Neutrophil (primary cell): ENCODE measurements at regions not wholly inside any gene's neighbourhood (a gene's known extent, or its start where the extent isn't known, plus 50 kb on each side); places are given as distances from the start of the nearest gene placed in this dataset.

Experiments
- H3K27ac ChIP-seq: fragments of 200-600 bp; sonication (generic); 2 replicates; pipeline ENCODE4 v1.5.1; 2016; ENCODE audit warnings: mild to moderate bottlenecking, moderate library complexity
- H3K27me3 ChIP-seq: fragments of 200-600 bp; sonication (generic); 2 replicates; pipeline ENCODE4 v1.6.0; 2016; ENCODE audit warnings: mild to moderate bottlenecking
- H3K36me3 ChIP-seq: fragments of 200-600 bp; sonication (generic); 2 replicates; pipeline ENCODE4 v1.5.1; 2017
- H3K4me1 ChIP-seq, 2 experiments: fragments of 200-600 bp in 1 of 2; sonication (generic) in 1 of 2; 1 replicate in 1 of 2; 2 replicates in 1 of 2; pipeline versions ENCODE4 v1.5.1 to v1.6.1; 2013 to 2016; ENCODE audit warnings: low read depth in 1 of 2, low read length in 1 of 2, mild to moderate bottlenecking in 1 of 2, moderate library complexity in 1 of 2; ENCODE audit not compliant: control insufficient read depth in 1 of 2, insufficient read depth in 1 of 2
- H3K4me3 ChIP-seq, 2 experiments: fragments of 200-600 bp in 1 of 2; sonication (generic) in 1 of 2; 1 replicate in 1 of 2; 2 replicates in 1 of 2; pipeline ENCODE4 v1.5.1; 2013 to 2016; ENCODE audit warnings: low read depth in 1 of 2, low read length in 1 of 2, mild to moderate bottlenecking in 1 of 2, moderate library complexity in 1 of 2
- H3K9me3 ChIP-seq: fragments of 200-600 bp; sonication (generic); 2 replicates; pipeline ENCODE4 v1.5.1; 2016
- TF ChIP-seq, protein P1 (sequence below): fragments of 200-600 bp; sonication (generic); IDR thresholded peaks from 2 replicates; pipeline ENCODE4 v1.5.1; 2016; ENCODE audit warnings: antibody characterized with exemption

DNA sequence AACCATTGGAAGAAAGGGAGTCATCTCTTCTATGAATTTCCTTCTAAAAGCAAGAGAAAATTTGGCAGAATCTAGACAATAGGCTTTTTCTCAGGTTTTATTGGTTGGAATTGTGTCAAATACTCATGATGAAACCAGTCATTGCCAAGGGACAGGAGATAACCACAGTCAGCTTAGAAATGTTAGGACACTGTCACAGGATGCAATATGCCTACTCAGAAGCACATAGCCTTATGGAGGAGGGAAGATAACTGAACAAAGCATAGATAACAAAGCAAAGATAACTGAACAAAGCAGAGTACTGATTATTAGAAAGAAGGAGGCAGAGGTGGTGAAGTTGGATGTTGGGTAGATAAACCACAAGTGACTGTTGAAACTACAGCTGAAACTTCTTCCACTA, 303.5 kb upstream of the PDGFD start:
- no peak overlapping the region for H3K27ac ChIP-seq
- TF ChIP-seq, protein P1, sequence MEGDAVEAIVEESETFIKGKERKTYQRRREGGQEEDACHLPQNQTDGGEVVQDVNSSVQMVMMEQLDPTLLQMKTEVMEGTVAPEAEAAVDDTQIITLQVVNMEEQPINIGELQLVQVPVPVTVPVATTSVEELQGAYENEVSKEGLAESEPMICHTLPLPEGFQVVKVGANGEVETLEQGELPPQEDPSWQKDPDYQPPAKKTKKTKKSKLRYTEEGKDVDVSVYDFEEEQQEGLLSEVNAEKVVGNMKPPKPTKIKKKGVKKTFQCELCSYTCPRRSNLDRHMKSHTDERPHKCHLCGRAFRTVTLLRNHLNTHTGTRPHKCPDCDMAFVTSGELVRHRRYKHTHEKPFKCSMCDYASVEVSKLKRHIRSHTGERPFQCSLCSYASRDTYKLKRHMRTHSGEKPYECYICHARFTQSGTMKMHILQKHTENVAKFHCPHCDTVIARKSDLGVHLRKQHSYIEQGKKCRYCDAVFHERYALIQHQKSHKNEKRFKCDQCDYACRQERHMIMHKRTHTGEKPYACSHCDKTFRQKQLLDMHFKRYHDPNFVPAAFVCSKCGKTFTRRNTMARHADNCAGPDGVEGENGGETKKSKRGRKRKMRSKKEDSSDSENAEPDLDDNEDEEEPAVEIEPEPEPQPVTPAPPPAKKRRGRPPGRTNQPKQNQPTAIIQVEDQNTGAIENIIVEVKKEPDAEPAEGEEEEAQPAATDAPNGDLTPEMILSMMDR: no peak
- no peaks in the 10 kb centered on the region for H3K27me3 ChIP-seq
- no peaks in the 10 kb centered on the region for H3K36me3 ChIP-seq
- no peak overlapping the region for H3K4me3 ChIP-seq
- H3K4me1 ChIP-seq: no peaks in the 10 kb centered on the region
- H3K9me3 ChIP-seq: no peaks in the 10 kb centered on the region

DNA sequence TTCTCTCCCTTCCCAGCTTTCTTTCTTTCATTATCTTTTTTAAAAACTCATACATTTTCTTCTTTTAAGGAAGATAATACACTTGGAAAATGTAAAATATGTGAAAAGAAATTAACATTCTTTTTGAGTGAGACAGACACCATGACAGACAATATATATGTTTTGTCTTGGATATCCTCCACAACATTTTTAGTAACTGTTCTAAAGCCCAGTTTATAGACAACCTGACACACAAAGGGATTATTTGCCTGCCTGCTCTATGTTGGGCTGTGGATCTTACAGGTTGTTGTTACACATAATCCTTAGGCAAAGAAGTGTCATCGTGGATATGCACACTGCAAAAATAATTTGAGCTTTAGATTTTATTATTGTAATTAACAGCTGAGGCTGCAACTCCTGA, 301.4 kb upstream of the PDGFD start:
- no peaks in the 10 kb centered on the region for H3K9me3 ChIP-seq
- TF ChIP-seq, protein P1: no peak
- H3K27me3 ChIP-seq: no peaks in the 10 kb centered on the region

DNA sequence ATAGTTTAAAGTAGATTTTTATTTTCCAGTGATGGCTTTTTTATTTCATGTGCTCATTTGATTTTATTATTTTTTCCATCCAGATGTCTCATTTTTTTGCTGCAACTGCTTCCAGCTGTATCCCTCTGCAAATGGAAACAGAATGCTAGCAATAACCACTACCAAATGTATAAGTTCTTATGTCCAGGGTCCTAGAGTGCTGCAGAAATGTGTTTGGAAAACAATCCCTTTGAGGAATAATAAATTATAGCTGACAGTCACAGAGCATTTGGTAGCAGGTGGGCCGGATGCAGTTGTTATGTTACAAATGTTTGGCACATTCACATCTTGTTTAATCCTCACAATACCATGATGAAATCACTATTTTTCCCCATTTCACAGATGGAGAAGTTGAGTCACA, 300.7 kb upstream of the PDGFD start:
- TF ChIP-seq, protein P1: no peak
- Histone ChIP-seq H3K9me3 (no peaks in the 10 kb centered on the region), H3K36me3 (no peaks in the 10 kb centered on the region), H3K4me1 (no peaks in the 10 kb centered on the region), H3K4me3 (no peak overlapping the region), H3K27me3 (no peaks in the 10 kb centered on the region), H3K27ac (no peak overlapping the region)

More for the DNA sequence above, 301.4 kb upstream of the PDGFD start:
- H3K4me3 ChIP-seq: no peak overlapping the region
- no peaks in the 10 kb centered on the region for H3K4me1 ChIP-seq
- no peak overlapping the region for H3K27ac ChIP-seq
- H3K36me3 ChIP-seq: no peaks in the 10 kb centered on the region

DNA sequence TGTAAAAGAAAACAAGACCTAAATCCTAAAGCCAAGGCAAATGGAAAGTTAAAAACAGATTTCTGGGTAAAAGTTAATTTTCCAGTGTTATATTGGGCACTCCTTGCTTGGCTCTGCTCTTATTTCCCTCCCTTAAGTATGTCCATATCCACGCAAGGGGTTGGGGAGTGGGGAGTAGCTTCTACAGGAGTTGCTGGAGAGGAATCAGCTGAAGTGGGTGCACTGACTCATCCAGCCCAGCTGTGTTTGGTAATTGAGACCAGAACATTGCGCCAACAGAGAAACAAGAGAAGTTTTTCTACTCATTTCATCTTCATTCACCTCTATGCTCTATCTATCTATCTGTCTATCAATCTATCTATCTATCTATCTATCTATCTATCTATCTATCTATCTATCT, 298.4 kb upstream of the PDGFD start:
- Histone ChIP-seq H3K36me3 (no peaks in the 10 kb centered on the region), H3K27ac (no peak overlapping the region), H3K4me1 (no peaks in the 10 kb centered on the region), H3K27me3 (no peaks in the 10 kb centered on the region), H3K4me3 (no peak overlapping the region), H3K9me3 (no peaks in the 10 kb centered on the region)
- TF ChIP-seq, protein P1: no peak

DNA sequence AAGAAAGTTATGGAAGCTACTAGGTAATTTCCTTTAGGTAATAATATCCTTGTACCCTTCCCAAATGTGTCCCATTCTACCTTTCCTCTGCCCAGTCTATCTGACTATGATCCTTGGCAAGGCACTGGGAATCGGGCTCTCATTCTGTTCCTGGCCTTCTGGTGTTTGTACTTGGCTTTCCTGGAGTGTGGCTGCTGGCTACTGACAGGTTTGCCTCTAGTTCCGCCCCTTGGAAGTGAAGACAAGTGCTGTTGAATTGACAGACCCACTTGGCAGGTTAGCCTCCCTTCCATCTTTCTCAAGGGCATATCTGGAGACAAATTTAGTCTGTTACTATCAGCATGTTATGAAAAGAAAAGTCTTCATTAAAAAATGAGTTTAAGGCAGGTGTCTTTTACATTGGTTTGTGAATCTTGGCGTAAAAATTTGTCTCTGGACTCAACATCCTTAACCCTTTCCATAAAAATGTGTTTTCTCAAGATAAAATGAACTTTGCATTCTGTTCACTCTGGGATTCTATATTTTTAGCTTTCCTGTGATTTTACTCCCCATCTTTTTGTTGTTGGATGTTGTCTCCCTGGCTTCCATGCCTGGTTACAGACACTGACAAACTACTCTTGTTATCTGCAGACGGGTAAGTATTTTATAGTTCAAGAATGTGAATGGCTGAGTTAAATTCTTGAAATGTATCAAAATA, 287.4 kb upstream of the PDGFD start:
- TF ChIP-seq, protein P1: no peak
- Histone ChIP-seq H3K36me3 (no peaks in the 10 kb centered on the region), H3K9me3 (no peaks in the 10 kb centered on the region), H3K27ac (no peak overlapping the region), H3K27me3 (no peaks in the 10 kb centered on the region), H3K4me1 (no peaks in the 10 kb centered on the region), H3K4me3 (no peak overlapping the region)
